CD14-positive monocyte (primary cell): ENCODE measurements at regions not wholly inside any gene's neighbourhood (a gene's known extent, or its start where the extent isn't known, plus 50 kb on each side); places are given as distances from the start of the nearest gene placed in this dataset.

Experiments
- DNase-seq, 3 donors: peaks; one replicate each; pipeline ENCODE4 v3.0.0-alpha.2; 2011 to 2022
- H2AFZ ChIP-seq: 2 replicates; pipeline ENCODE4 v1.6.0; 2012; ENCODE audit warnings: mild to moderate bottlenecking, low read depth, low read length, inconsistent platforms; ENCODE audit not compliant: insufficient read depth, poor library complexity, severe bottlenecking
- H3K27ac ChIP-seq, 2 donors: 1 replicate in 1 of 2; 2 replicates in 1 of 2; pipeline ENCODE4 v1.5.1; 2012 to 2013; ENCODE audit warnings: low read length in 2 of 2, control low read depth in 1 of 2, inconsistent platforms in 1 of 2, low read depth in 1 of 2, mild to moderate bottlenecking in 1 of 2
- H3K27me3 ChIP-seq, 2 donors: one replicate each; pipeline versions ENCODE4 v1.6.0 to v1.6.1; 2011 to 2013; ENCODE audit warnings: low read length in 2 of 2; ENCODE audit not compliant: control insufficient read depth in 2 of 2, insufficient read depth in 2 of 2
- H3K36me3 ChIP-seq, 2 donors: replicated peaks in 1 of 2; 1 replicate in 1 of 2; 2 replicates in 1 of 2; pipeline versions ENCODE4 v1.5.1 to v1.6.1; 2012 to 2013; ENCODE audit warnings: low read length in 2 of 2, control low read depth in 1 of 2, inconsistent platforms in 1 of 2, mild to moderate bottlenecking in 1 of 2; ENCODE audit not compliant: insufficient read depth in 2 of 2, control insufficient read depth in 1 of 2
- H3K4me1 ChIP-seq, 2 donors: 1 replicate in 1 of 2; 2 replicates in 1 of 2; pipeline versions ENCODE4 v1.5.1 to v1.6.1; 2012 to 2013; ENCODE audit warnings: low read length in 2 of 2, control low read depth in 1 of 2, inconsistent platforms in 1 of 2, mild to moderate bottlenecking in 1 of 2, moderate library complexity in 1 of 2; ENCODE audit not compliant: insufficient read depth in 2 of 2, control insufficient read depth in 1 of 2
- H3K4me2 ChIP-seq: replicated peaks from 2 replicates; pipeline ENCODE3; 2012; ENCODE audit warnings: low read length, moderate library complexity, mild to moderate bottlenecking; ENCODE audit not compliant: poor library complexity, severe bottlenecking; ENCODE audit errors: extremely low read depth
- H3K4me3 ChIP-seq, 3 experiments: fragments of 200-600 bp in 1 of 3; sonication (generic) in 1 of 3; replicated peaks in 1 of 3; 1 replicate in 2 of 3; 2 replicates in 1 of 3; pipeline ENCODE4 v1.5.1; 2011 to 2013; ENCODE audit warnings: low read length in 3 of 3, mild to moderate bottlenecking in 3 of 3, control low read depth in 2 of 3, low read depth in 2 of 3, inconsistent platforms in 1 of 3, moderate library complexity in 1 of 3
- H3K79me2 ChIP-seq: 2 replicates; pipeline ENCODE4 v1.6.0; 2012; ENCODE audit warnings: mild to moderate bottlenecking, control low read depth, inconsistent platforms, low read length, moderate library complexity; ENCODE audit not compliant: insufficient read depth
- H3K9ac ChIP-seq: 2 replicates; pipeline ENCODE4 v1.6.0; 2017; ENCODE audit warnings: low read length, mild to moderate bottlenecking; ENCODE audit not compliant: insufficient read depth, poor library complexity, severe bottlenecking
- H3K9me3 ChIP-seq, 2 donors: replicated peaks in 1 of 2; 1 replicate in 1 of 2; 2 replicates in 1 of 2; pipeline versions ENCODE4 v1.5.1 to v1.6.1; 2012 to 2013; ENCODE audit warnings: low read length in 2 of 2, control low read depth in 1 of 2; ENCODE audit not compliant: control insufficient read depth in 1 of 2, insufficient read depth in 1 of 2
- H4K20me1 ChIP-seq: 2 replicates; pipeline ENCODE4 v1.6.0; 2012; ENCODE audit warnings: mild to moderate bottlenecking, low read length, control low read depth, moderate library complexity; ENCODE audit not compliant: insufficient read depth
- H3K27ac Mint-ChIP-seq, 7 donors: one replicate each; pipeline ENCODE4 v1.8.0; 2020; ENCODE audit warnings: mild to moderate bottlenecking in 7 of 7, mixed read lengths in 7 of 7, moderate library complexity in 6 of 7, inconsistent platforms in 2 of 7
- H3K27me3 Mint-ChIP-seq, 3 donors: one replicate each; pipeline ENCODE4 v1.8.0; 2021 to 2022; ENCODE audit warnings: low read depth in 3 of 3, mild to moderate bottlenecking in 3 of 3, mixed read lengths in 3 of 3, moderate library complexity in 3 of 3, inconsistent platforms in 1 of 3
- H3K36me3 Mint-ChIP-seq, 2 donors: one replicate each; pipeline ENCODE4 v1.8.0; 2020; ENCODE audit warnings: mixed read lengths in 2 of 2, inconsistent platforms in 1 of 2, mild to moderate bottlenecking in 1 of 2
- H3K4me1 Mint-ChIP-seq: one replicate; pipeline ENCODE4 v1.8.0; 2020; ENCODE audit warnings: mild to moderate bottlenecking, mixed read lengths
- H3K4me3 Mint-ChIP-seq, 2 donors: one replicate each; pipeline ENCODE4 v1.8.0; 2020; ENCODE audit warnings: mild to moderate bottlenecking in 2 of 2, mixed read lengths in 2 of 2, moderate library complexity in 1 of 2
- H3K9me3 Mint-ChIP-seq, 7 donors: one replicate each; pipeline ENCODE4 v1.8.0; 2020 to 2022; ENCODE audit warnings: mixed read lengths in 7 of 7, mild to moderate bottlenecking in 6 of 7, moderate library complexity in 6 of 7, inconsistent platforms in 2 of 7
- CTCF ChIP-seq: fragments of 200-600 bp; IDR thresholded peaks from one replicate; pipeline ENCODE4 v1.8.0; 2022; ENCODE audit warnings: antibody characterized with exemption, mild to moderate bottlenecking
- WGBS: methylation state at CpG from one replicate; pipeline ENCODE4 v1.1.5; 2013; ENCODE audit warnings: missing lambda C conversion rate; ENCODE audit not compliant: insufficient coverage; 5-methylcytosine and 5-hydroxymethylcytosine counted together
- intact Hi-C, 2 donors: fragments of 100-400 bp; cut with micrococcal nuclease; formaldehyde crosslinking; loops; one replicate each; pipeline versions ENCODE4 v1.15.0 to v1.15.1; 2023

DNA sequence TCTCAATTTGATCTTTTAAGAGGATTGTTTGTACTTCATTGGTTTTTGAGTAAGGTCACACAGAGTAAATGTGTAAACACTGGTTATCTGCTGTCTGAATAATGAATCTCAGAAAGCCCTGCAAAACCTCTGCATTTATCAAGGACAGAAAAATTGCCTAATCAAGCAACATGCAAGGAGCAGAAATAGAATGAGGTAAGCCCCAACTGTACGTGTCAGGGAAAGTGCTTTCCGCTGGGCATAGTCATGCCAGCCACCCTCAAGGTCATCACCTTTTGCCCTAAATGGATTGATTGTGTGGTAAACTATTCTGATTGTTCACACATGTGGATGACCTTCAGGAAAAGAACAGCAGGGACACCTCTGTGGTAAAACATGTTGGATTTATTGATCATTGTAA lies 376.9 kb upstream of the KCNN2 start:
- H3K27me3 ChIP-seq = no peaks in the 10 kb centered on the region
- H3K36me3 Mint-ChIP-seq = no peaks in the 10 kb centered on the region
- no peaks in the 10 kb centered on the region for H3K36me3 ChIP-seq
- H3K27ac Mint-ChIP-seq = no peak overlapping the region
- H3K27me3 Mint-ChIP-seq = peaks cover 0 to 2% (median 0%) of the 10 kb centered on the region in 3 donors
- no peaks in the 10 kb centered on the region for H3K4me1 Mint-ChIP-seq
- no peak overlapping the region for H2AFZ ChIP-seq
- H3K27ac ChIP-seq = no peak overlapping the region
- no peak overlapping the region for H3K4me2 ChIP-seq
- WGBS = no CpG with 5 or more reads among the region's 2 CpGs
- H3K4me3 Mint-ChIP-seq = no peak overlapping the region
- no peaks in the 10 kb centered on the region for H3K4me1 ChIP-seq
- peaks cover 0 to 4% (median 0%) of the 10 kb centered on the region in 7 donors for H3K9me3 Mint-ChIP-seq
- intact Hi-C loops = no loop called here
- no peaks in the 10 kb centered on the region for H4K20me1 ChIP-seq
- no peaks in the 10 kb centered on the region for H3K79me2 ChIP-seq
- no peak overlapping the region for H3K9ac ChIP-seq
- no peak overlapping the region for H3K4me3 ChIP-seq
- DNase-seq = no peak
- TF ChIP-seq CTCF = no peak
- H3K9me3 ChIP-seq = no peaks in the 10 kb centered on the region

DNA sequence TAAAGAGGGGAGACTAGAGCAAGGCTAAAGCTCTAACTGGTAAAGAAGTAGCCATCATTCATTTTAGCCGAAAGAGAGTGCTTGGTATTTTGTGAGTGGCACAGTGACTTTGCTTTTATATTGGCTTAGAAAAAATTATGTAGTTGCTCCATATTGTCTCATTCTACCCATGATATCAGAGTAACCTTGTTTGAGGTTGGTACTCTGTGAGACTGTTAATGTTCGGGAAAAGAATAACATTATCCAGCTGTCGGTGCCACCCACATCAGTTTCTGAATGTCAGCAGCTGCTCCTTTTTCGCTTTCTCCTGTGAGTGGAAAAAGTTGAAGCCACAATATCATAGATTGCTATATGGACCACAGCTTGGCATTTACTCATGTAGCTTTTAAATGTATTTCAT lies 376.4 kb upstream of the KCNN2 start:
- no peaks in the 10 kb centered on the region for H4K20me1 ChIP-seq
- Mint-ChIP-seq H3K4me1 (no peaks in the 10 kb centered on the region), H3K27me3 (peaks cover 0 to 2% (median 0%) of the 10 kb centered on the region in 3 donors), H3K9me3 (peaks cover 0 to 4% (median 0%) of the 10 kb centered on the region in 7 donors), H3K36me3 (no peaks in the 10 kb centered on the region), H3K4me3 (no peak overlapping the region), H3K27ac (no peak overlapping the region)
- WGBS = 100% methylated on average over 2 of the region's 4 CpGs
- no peaks in the 10 kb centered on the region for H3K79me2 ChIP-seq
- H3K27me3 ChIP-seq = no peaks in the 10 kb centered on the region
- no peaks in the 10 kb centered on the region for H3K4me1 ChIP-seq
- H3K36me3 ChIP-seq = no peaks in the 10 kb centered on the region
- H3K9me3 ChIP-seq = no peaks in the 10 kb centered on the region
- H3K9ac ChIP-seq = no peak overlapping the region
- no peak for TF ChIP-seq CTCF
- intact Hi-C loops = no loop called here
- H2AFZ ChIP-seq = no peak overlapping the region
- no peak overlapping the region for H3K27ac ChIP-seq
- no peak for DNase-seq
- no peak overlapping the region for H3K4me2 ChIP-seq
- H3K4me3 ChIP-seq = no peak overlapping the region
